Heart left ventricle (tissue), 16 donors: ENCODE measurements at regions not wholly inside any gene's neighbourhood (a gene's known extent, or its start where the extent isn't known, plus 50 kb on each side); places are given as distances from the start of the nearest gene placed in this dataset.
"Not testable (repeated sequence)": the region's sequence is repeated elsewhere in the genome, so short reads cannot be mapped to it uniquely, and the experiment has no call there.

Experiments
- ATAC-seq, 4 donors: fragments of 200-7000 bp; cut with Tn5 transposase; one replicate each; pipeline ENCODE4 v1.9.1; 2020 to 2022; ENCODE audit warnings: moderate library complexity in 4 of 4, mild to moderate bottlenecking in 3 of 4, moderate number of reproducible peaks in 1 of 4
- DNase-seq, 5 donors: peaks; one replicate each; pipeline ENCODE4 v3.0.0-alpha.2; 2020
- H3K27ac ChIP-seq, 12 donors: fragments of 200-600 bp; sonication (generic) in 4 of 12; one replicate each; pipeline versions ENCODE4 v1.5.0 to v1.8.0; 2016 to 2022; ENCODE audit warnings: mild to moderate bottlenecking in 2 of 12
- H3K27me3 ChIP-seq, 9 donors: fragments of 200-600 bp; sonication (generic) in 2 of 9; one replicate each; pipeline versions ENCODE4 v1.5.1 to v1.8.0; 2016 to 2022; ENCODE audit warnings: mild to moderate bottlenecking in 3 of 9
- H3K36me3 ChIP-seq, 9 donors: fragments of 200-600 bp; sonication (generic) in 2 of 9; one replicate each; pipeline versions ENCODE4 v1.5.0 to v1.8.0; 2018 to 2022; ENCODE audit warnings: mild to moderate bottlenecking in 2 of 9
- H3K4me1 ChIP-seq, 12 donors: fragments of 200-600 bp; sonication (generic) in 4 of 12; one replicate each; pipeline versions ENCODE4 v1.5.0 to v1.8.0; 2016 to 2022; ENCODE audit warnings: mild to moderate bottlenecking in 3 of 12
- H3K4me3 ChIP-seq, 12 donors: fragments of 200-600 bp; sonication (generic) in 4 of 12; one replicate each; pipeline versions ENCODE4 v1.5.0 to v1.8.0; 2017 to 2022; ENCODE audit warnings: mild to moderate bottlenecking in 9 of 12, moderate library complexity in 4 of 12
- H3K9me3 ChIP-seq, 12 donors: fragments of 200-600 bp; sonication (generic) in 4 of 12; one replicate each; pipeline versions ENCODE4 v1.5.0 to v1.8.0; 2016 to 2022; ENCODE audit warnings: mild to moderate bottlenecking in 1 of 12
- CTCF ChIP-seq, 12 donors: fragments of 200-600 bp; sonication (generic) in 4 of 12; IDR thresholded peaks; one replicate each; pipeline versions ENCODE4 v1.5.0 to v1.8.0; 2018 to 2022; ENCODE audit warnings: antibody characterized with exemption in 12 of 12, mild to moderate bottlenecking in 5 of 12
- POLR2A ChIP-seq, 2 donors: fragments of 450-650 bp; IDR thresholded peaks; one replicate each; pipeline ENCODE4 v1.6.1; 2017; ENCODE audit warnings: antibody characterized with exemption in 2 of 2, mild to moderate bottlenecking in 2 of 2, moderate library complexity in 2 of 2
- WGBS, 4 donors: extraction: QIAGEN DNeasy Blood & Tissue Kit in 2 of 4; methylation state at CpG; one replicate each; pipeline versions ENCODE4 v1.1.5 to v1.1.7; 2013 to 2018; 5-methylcytosine and 5-hydroxymethylcytosine counted together
- intact Hi-C, 10 donors: fragments of 100-400 bp; cut with DNase I; formaldehyde crosslinking; loops; one replicate each; pipeline versions ENCODE4 v1.11.1 to v1.14.2; 2022
- donor health status: ischemic (EF 13 %, LVEDD 7.1; RV severe dilation, severe dysfunction).
- donor health status: healthy with polysubstance abuse.
- donor health status: DM: no; HTN: yes; CAD: no.
- donor health status: DM: no; HTN: no; CAD: no.
- donor health status: ischemic (EF 25% LVEDD 6.9; RV normal size, moderate dysfunction).
- donor health status: ischemic (EF 25% LVEDD 5.7; RV mildly dilated, moderate dysfunction).
- donor health status: healthy.
- donor health status: DM: yes; HTN: yes; CAD: no.
- donor health status: ischemic (EF 35%, LVEDD 5.7; RV mildly dilated, moderate dysfunction).
- donor health status: nonischemic (EF 11% LVEDD 7.7; RV severe dilation, severe dysfunction).
- donor health status: DM: yes; HTN: yes; CAD: no.
- donor health status: PGD.
- donor health status: ischemic (EF 29% LVEDD 5.4; RV normal size, mild dysfunction).
- donor health status: nonischemic (EF 23%, LVEDD 6.1; RV moderate dilation, normal function).

DNA sequence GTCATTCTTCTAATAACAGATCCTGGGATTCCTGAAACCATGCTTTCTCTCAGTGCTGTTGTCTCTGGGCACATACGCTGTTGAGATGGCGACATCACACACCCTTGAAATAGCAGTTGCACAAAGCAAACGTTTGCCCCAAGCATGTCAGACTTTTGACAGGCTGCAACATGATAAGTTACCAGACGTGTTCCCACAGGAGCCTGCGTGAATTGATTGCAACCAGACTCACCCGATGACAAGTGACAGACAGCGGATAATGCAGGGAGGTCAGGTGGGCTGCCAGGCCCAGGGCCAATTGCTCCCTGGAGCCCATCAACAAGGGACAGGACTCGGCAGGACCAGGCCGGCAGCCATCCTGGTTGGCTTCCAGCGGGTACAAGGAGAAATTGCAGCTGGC, 310.9 kb downstream of the SIPA1L2 start:
- peaks cover 0 to 17% (median 11%) of the 10 kb centered on the region in 12 donors for H3K4me1 ChIP-seq
- intact Hi-C loops: loop anchor here in 4 of 10 donors (1.0 to 10.0 kb wide), 7 partner anchors 236 to 564 kb away; no protein-coding TSS in a partner anchor
- TF ChIP-seq POLR2A (IDR thresholded peaks at IDR 0.05): no peak
- peak overlapping the region in 11 of 12 donors; percentile 5 to 95 (median 79) for H3K27ac ChIP-seq
- H3K4me3 ChIP-seq: no peak overlapping the region
- H3K36me3 ChIP-seq: no peaks in the 10 kb centered on the region
- DNase-seq: peak; percentile 87 to 95 (median 89)
- H3K9me3 ChIP-seq: peaks cover 0 to 6% (median 0%) of the 10 kb centered on the region in 12 donors
- ATAC-seq: peak; percentile 95 to 96 (median 96)
- H3K27me3 ChIP-seq: no peaks in the 10 kb centered on the region
- 40 to 50% (median 43%) methylated on average over 9 to 10 of the region's 10 CpGs for WGBS, 4 donors

DNA sequence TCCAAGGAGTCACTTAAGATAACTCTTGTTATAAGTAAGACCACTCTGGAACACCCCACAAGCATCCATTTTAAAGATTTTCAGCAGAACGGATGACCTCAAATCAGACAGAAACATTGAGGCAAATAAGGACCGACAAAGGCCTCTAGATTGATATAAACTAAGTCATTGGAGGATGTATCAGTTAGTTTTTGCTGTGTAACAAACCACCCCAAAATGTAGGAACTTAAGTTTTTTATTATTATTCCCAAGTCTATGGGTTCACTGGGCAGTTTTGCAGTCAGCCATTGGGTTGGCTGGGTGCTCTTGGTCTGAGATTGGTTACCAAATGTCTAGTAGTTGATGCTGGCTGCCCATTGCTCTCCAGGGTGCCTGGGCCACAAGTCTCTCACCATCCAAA, 311.8 kb downstream of the SIPA1L2 start:
- WGBS, 4 donors: 91 to 99% (median 97%) methylated on average over 2 of the region's 2 CpGs
- intact Hi-C loops: loop anchor here in 4 of 10 donors (5.0 to 10.0 kb wide), 6 partner anchors 237 to 563 kb away; no protein-coding TSS in a partner anchor
- Histone ChIP-seq H3K27ac (peak overlapping the region in 7 of 12 donors; percentile 63 to 92 (median 79)), H3K9me3 (peaks cover 0 to 12% (median 0%) of the 10 kb centered on the region in 12 donors), H3K4me1 (peaks cover 0 to 17% (median 11%) of the 10 kb centered on the region in 12 donors), H3K4me3 (no peak overlapping the region), H3K27me3 (no peaks in the 10 kb centered on the region), H3K36me3 (no peaks in the 10 kb centered on the region)
- DNase-seq (no peak), ATAC-seq (no peak)
- no peak for TF ChIP-seq POLR2A (IDR thresholded peaks at IDR 0.05)
- no peak for TF ChIP-seq CTCF (IDR thresholded peaks at IDR 0.05)

DNA sequence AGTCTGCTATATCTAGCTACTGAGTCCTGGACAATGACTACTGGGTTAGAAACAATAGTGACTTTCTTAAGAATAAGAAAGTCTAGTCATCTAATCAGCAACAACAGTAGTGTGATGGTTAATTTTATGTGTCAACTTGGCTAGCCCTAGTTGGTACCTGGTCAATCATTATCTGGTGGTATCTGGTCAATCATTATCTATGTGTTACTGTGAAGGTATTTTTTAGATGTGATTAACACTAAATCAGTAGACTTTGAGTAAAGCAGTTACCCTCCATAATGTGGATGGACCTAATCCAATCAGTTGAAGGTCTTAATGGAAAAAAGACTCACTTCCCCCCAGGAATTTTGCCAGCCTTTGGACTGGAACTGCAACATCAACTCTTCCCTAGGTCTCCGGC, 312.6 kb downstream of the SIPA1L2 start:
- Histone ChIP-seq H3K27ac (no peak overlapping the region), H3K4me1 (peaks cover 0 to 17% (median 11%) of the 10 kb centered on the region in 12 donors), H3K27me3 (no peaks in the 10 kb centered on the region), H3K4me3 (no peak overlapping the region), H3K9me3 (peaks cover 0 to 19% (median 0%) of the 10 kb centered on the region in 12 donors), H3K36me3 (no peaks in the 10 kb centered on the region)
- TF ChIP-seq CTCF (IDR thresholded peaks at IDR 0.05) (no peak), POLR2A (IDR thresholded peaks at IDR 0.05) (no peak)
- no peak for DNase-seq
- ATAC-seq: no peak
- intact Hi-C loops: loop anchor here in 4 of 10 donors (5.0 to 10.0 kb wide), 6 partner anchors 237 to 563 kb away; no protein-coding TSS in a partner anchor
- WGBS, 4 donors: 89 to 100% (median 97%) methylated on average over 1 of the region's 1 CpG

GRCh38 chr1:232316864-232317263, 313.1 kb downstream of the SIPA1L2 start:
- Histone ChIP-seq H3K4me3 (no peak overlapping the region), H3K4me1 (peaks cover 0 to 17% (median 11%) of the 10 kb centered on the region in 12 donors), H3K27me3 (no peaks in the 10 kb centered on the region), H3K9me3 (peaks cover 0 to 19% (median 0%) of the 10 kb centered on the region in 12 donors), H3K27ac (peak overlapping the region in 1 of 12 donors; percentile 18), H3K36me3 (no peaks in the 10 kb centered on the region)
- no peak for ATAC-seq
- TF ChIP-seq POLR2A (IDR thresholded peaks at IDR 0.05) (no peak), CTCF (IDR thresholded peaks at IDR 0.05) (no peak)
- intact Hi-C loops: loop anchor here in 4 of 10 donors (5.0 to 10.0 kb wide), 6 partner anchors 238 to 562 kb away; no protein-coding TSS in a partner anchor
- DNase-seq: no peak

GRCh38 chr1:232313876-232314275, 316.1 kb downstream of the SIPA1L2 start:
- not testable (repeated sequence) for H3K4me1 ChIP-seq, H3K36me3 ChIP-seq, H3K27me3 ChIP-seq, ATAC-seq, H3K27ac ChIP-seq, DNase-seq, H3K4me3 ChIP-seq
- H3K9me3 ChIP-seq: peaks cover 0 to 19% (median 0%) of the 10 kb centered on the region in 12 donors
- intact Hi-C loops: loop anchor here in 3 of 10 donors (10.0 kb wide), 3 partner anchors 241 to 559 kb away; no protein-coding TSS in a partner anchor
- 91 to 97% (median 93%) methylated on average over 15 of the region's 15 CpGs for WGBS, 4 donors
